GM19324 (cell line): ENCODE measurements at regions not wholly inside any gene's neighbourhood (a gene's known extent, or its start where the extent isn't known, plus 50 kb on each side); places are given as distances from the start of the nearest gene placed in this dataset.
A peak's percentile ranks its signal among the peaks of the same experiment; 100 is the strongest.

ENCODE experiments used
- ATAC-seq: cut with Tn5 transposase; IDR thresholded peaks from one replicate; pipeline ENCODE4 v1.9.1; 2021; ENCODE audit warnings: mild to moderate bottlenecking, moderate library complexity; ENCODE audit not compliant: unreplicated experiment, low FRiP score

- ATAC-seq, result no peak
Observed at GRCh38 chr18:60656553-60656952, 284.0 kb upstream of the MC4R start.

GRCh38 chr18:60662491-60662890 lies 289.9 kb upstream of the MC4R start:
- ATAC-seq, result no peak

GRCh38 chr18:60663060-60663989 lies 290.8 kb upstream of the MC4R start:
- no peak for ATAC-seq

GRCh38 chr18:60664736-60665135 lies 292.2 kb upstream of the MC4R start:
- peak; percentile 73 for ATAC-seq

GRCh38 chr18:60667016-60667415 lies 294.4 kb upstream of the MC4R start:
- ATAC-seq, result no peak

GRCh38 chr18:60668583-60668982 lies 296.0 kb upstream of the MC4R start:
- ATAC-seq, result no peak

- no peak for ATAC-seq
Observed at GRCh38 chr18:60669938-60670337, 297.4 kb upstream of the MC4R start.

- ATAC-seq, result no peak
Observed at GRCh38 chr18:60671021-60671420, 298.4 kb upstream of the MC4R start.

GRCh38 chr18:60675126-60675525 lies 302.6 kb upstream of the MC4R start:
- no peak for ATAC-seq

- ATAC-seq, result no peak
Observed at GRCh38 chr18:60675801-60676200, 303.2 kb upstream of the MC4R start.

- no peak for ATAC-seq
Observed at GRCh38 chr18:60676815-60677214, 304.2 kb upstream of the MC4R start.

- no peak for ATAC-seq
Observed at GRCh38 chr18:60684843-60685513, 312.4 kb upstream of the MC4R start.

- no peak for ATAC-seq
Observed at GRCh38 chr18:60686142-60686541, 313.6 kb upstream of the MC4R start.

GRCh38 chr18:60691061-60691460 lies 318.5 kb upstream of the MC4R start:
- ATAC-seq, result no peak

GRCh38 chr18:60693426-60693825 lies 320.9 kb upstream of the MC4R start:
- ATAC-seq, result no peak

GRCh38 chr18:60698901-60699300 lies 326.3 kb upstream of the MC4R start:
- ATAC-seq, result no peak

GRCh38 chr18:60722742-60723141 lies 350.2 kb upstream of the MC4R start:
- ATAC-seq, result no peak

GRCh38 chr18:60732143-60732542 lies 359.6 kb upstream of the MC4R start:
- no peak for ATAC-seq

- ATAC-seq, result no peak
Observed at GRCh38 chr18:60739212-60739611, 366.6 kb upstream of the MC4R start.

- no peak for ATAC-seq
Observed at GRCh38 chr18:60740313-60740712, 367.7 kb upstream of the MC4R start.

GRCh38 chr18:60746491-60746890 lies 373.9 kb upstream of the MC4R start:
- ATAC-seq, result no peak

GRCh38 chr18:60746919-60747318 lies 374.3 kb upstream of the MC4R start:
- ATAC-seq, result no peak
